Esophagus squamous epithelium (tissue), 5 donors: ENCODE measurements at regions not wholly inside any gene's neighbourhood (a gene's known extent, or its start where the extent isn't known, plus 50 kb on each side); places are given as distances from the start of the nearest gene placed in this dataset.

Experiments
- DNase-seq: peaks from one replicate; lab custom pipeline; 2025; lab: John Stamatoyannopoulos, UW
- H3K27ac ChIP-seq, 4 donors: fragments of 200-600 bp; sonication (generic); one replicate each; pipeline ENCODE4 v1.5.1; 2016 to 2019; ENCODE audit warnings: mild to moderate bottlenecking in 1 of 4
- H3K27me3 ChIP-seq, 4 donors: fragments of 200-600 bp; sonication (generic); 1 replicate in 3 of 4; 2 replicates in 1 of 4; pipeline versions ENCODE4 v1.5.1 to v1.6.0; 2017 to 2021; ENCODE audit warnings: antibody characterized with exemption in 1 of 4
- H3K36me3 ChIP-seq, 3 donors: fragments of 200-600 bp; sonication (generic); one replicate each; pipeline ENCODE4 v1.5.1; 2016 to 2019
- H3K4me1 ChIP-seq, 3 donors: fragments of 200-600 bp; sonication (generic); one replicate each; pipeline ENCODE4 v1.5.1; 2017 to 2019
- H3K4me3 ChIP-seq, 4 donors: fragments of 200-600 bp; sonication (generic); 1 replicate in 3 of 4; 2 replicates in 1 of 4; pipeline ENCODE4 v1.5.1; 2016 to 2019; ENCODE audit warnings: mild to moderate bottlenecking in 2 of 4, moderate library complexity in 1 of 4
- H3K9me3 ChIP-seq, 3 donors: fragments of 200-600 bp; sonication (generic); one replicate each; pipeline ENCODE4 v1.5.1; 2016 to 2019
- POLR2A ChIP-seq, 4 donors: fragments of 450-650 bp; IDR thresholded peaks; one replicate each; pipeline ENCODE4 v1.6.1; 2017; ENCODE audit warnings: antibody characterized with exemption in 4 of 4, mild to moderate bottlenecking in 4 of 4, moderate library complexity in 3 of 4
- WGBS, 2 donors: methylation state at CpG; one replicate each; pipeline ENCODE4 v1.1.5; 2018; 5-methylcytosine and 5-hydroxymethylcytosine counted together
- intact Hi-C: fragments of 100-400 bp; cut with DNase I; formaldehyde crosslinking; loops from one replicate; pipeline ENCODE4 v1.15.0; 2022
- TF ChIP-seq, protein P1 (sequence below), 6 experiments: fragments of 450-650 bp in 4 of 6; fragments of 200-600 bp in 2 of 6; sonication (generic) in 2 of 6; IDR thresholded peaks; one replicate each; pipeline ENCODE4 v1.5.1; 2016 to 2019; ENCODE audit warnings: antibody characterized with exemption in 6 of 6, mild to moderate bottlenecking in 4 of 6, moderate library complexity in 4 of 6
- donor health status: DM: yes; HTN: yes; CAD: no.

DNA sequence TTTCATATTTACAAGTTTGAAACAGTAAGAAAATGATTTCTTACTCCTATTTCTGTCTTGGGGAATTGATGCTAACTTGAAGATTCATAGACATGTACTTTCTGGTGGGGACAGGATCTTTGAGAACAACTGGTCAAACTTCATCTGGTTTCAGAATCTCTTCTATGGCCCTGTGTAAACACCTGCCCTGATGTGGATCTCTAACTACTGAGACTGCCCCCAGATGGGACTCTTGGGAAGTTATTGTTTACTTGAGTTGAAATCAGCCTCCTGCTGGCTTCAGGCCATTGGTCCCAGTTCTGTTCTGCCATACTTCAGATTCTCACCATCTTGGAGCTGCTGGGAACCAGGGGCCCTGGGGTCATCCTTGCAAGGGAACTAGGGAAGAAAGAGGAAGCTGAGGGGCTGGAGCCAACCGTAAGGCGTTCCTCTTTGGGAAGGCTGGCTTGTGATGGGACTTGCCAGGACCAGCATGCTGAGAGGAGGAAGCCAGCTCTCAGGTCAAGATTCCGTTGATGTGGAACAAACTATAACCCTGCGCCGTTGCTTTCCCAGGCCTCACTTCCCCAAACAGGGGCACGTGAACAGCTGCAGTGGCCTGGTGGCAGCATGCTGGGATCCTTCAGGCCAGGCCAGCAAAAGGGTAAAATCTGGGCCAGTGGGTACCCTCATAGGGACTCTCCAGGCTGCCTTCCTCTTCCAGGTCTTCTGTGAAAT is 135.5 kb upstream of the CXCR4 start:
- H3K27ac ChIP-seq, result no peak overlapping the region
- no peak overlapping the region for H3K4me3 ChIP-seq
- H3K27me3 ChIP-seq, result no peaks in the 10 kb centered on the region
- DNase-seq, result no peak
- no peaks in the 10 kb centered on the region for H3K36me3 ChIP-seq
- TF ChIP-seq, protein P1, sequence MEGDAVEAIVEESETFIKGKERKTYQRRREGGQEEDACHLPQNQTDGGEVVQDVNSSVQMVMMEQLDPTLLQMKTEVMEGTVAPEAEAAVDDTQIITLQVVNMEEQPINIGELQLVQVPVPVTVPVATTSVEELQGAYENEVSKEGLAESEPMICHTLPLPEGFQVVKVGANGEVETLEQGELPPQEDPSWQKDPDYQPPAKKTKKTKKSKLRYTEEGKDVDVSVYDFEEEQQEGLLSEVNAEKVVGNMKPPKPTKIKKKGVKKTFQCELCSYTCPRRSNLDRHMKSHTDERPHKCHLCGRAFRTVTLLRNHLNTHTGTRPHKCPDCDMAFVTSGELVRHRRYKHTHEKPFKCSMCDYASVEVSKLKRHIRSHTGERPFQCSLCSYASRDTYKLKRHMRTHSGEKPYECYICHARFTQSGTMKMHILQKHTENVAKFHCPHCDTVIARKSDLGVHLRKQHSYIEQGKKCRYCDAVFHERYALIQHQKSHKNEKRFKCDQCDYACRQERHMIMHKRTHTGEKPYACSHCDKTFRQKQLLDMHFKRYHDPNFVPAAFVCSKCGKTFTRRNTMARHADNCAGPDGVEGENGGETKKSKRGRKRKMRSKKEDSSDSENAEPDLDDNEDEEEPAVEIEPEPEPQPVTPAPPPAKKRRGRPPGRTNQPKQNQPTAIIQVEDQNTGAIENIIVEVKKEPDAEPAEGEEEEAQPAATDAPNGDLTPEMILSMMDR (IDR thresholded peaks at IDR 0.05), result no peak
- no peak for TF ChIP-seq POLR2A (IDR thresholded peaks at IDR 0.05)
- 87% methylated on average over 6 of the region's 6 CpGs; no CpG with 5 or more reads in 1 of the 2 donors for WGBS, 2 donors
- peaks cover 0 to 3% (median 0%) of the 10 kb centered on the region in 3 donors for H3K4me1 ChIP-seq
- H3K9me3 ChIP-seq, result no peaks in the 10 kb centered on the region
- intact Hi-C loops, result no loop called here

DNA sequence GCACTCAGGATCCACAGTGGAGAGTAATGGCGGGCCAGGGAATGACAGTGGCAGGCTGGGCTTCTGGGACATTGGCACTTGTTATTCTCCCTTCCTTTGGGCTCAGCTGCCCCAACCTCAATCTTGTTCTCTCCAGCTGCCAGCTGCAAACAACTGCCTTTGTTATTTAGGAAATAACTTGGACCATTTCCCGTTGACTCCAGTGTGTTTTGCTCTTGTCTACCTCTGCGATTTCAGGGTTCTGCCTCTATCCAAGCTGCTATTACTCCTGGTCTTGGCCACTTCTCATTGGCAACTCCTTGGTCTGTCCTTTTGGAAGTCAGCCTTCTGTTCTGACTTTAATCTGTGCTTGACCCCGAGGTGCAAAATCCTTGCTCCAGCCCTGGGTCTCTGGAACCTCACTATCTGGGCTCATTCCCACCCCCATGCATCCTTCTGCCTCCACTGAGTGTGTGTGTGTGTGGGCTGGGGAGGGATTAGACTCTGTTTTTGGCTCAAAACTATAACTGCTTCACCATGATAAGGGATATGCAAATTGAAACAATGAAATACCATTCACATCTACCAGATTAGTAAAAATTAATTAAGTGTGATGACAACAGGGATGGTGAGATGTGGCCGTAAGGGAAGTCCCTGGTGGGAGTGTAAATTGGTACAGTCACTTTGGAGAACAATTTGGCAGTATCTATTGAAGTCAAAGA is 134.1 kb upstream of the CXCR4 start:
- H3K4me1 ChIP-seq, result peaks cover 0 to 3% (median 0%) of the 10 kb centered on the region in 3 donors
- whole genome bisulfite sequencing, 2 donors, result 60 to 66% methylated on average over 5 of the region's 5 CpGs
- intact Hi-C loops, result no loop called here
- no peaks in the 10 kb centered on the region for H3K27me3 ChIP-seq
- no peaks in the 10 kb centered on the region for H3K9me3 ChIP-seq
- TF ChIP-seq, protein P1 (IDR thresholded peaks at IDR 0.05), result no peak
- no peak for TF ChIP-seq POLR2A (IDR thresholded peaks at IDR 0.05)
- H3K27ac ChIP-seq, result no peak overlapping the region
- no peak for DNase-seq
- no peak overlapping the region for H3K4me3 ChIP-seq
- H3K36me3 ChIP-seq, result no peaks in the 10 kb centered on the region

DNA sequence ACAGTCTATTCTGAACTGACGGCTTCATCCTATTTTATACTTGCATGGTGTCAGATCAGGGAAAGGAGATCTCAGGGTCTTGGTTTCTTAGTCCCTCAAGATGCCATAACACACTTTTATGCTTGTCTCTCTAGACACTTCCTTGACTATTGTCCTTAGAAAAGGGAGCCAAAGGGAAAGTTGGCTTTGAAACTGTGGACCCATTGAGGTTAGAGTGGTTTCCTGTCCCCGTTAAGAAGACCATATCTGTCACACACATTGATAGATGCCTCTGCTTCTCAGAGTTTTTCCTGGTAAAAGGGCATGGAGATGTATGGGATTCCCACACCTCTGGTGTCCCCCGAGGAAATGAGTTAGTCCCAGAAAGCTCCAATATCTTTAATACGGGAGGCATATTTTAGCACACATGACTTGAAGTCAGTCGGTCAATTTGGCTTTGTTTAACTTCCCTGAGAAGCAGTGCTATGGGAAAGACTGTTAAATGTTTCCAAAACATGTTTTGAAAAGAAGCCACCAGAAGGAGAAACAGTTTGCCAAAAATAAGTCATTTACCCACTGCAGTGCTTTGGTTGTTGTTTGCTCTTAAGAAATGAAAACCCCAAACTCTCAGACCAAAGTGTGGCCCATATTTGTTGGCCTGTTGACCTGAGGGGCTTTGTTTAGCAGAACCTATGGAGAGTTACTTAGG is 133.4 kb upstream of the CXCR4 start:
- no peak overlapping the region for H3K4me3 ChIP-seq
- no peaks in the 10 kb centered on the region for H3K36me3 ChIP-seq
- 64 to 68% methylated on average over 5 of the region's 5 CpGs for WGBS, 2 donors
- no peak overlapping the region for H3K27ac ChIP-seq
- H3K9me3 ChIP-seq, result no peaks in the 10 kb centered on the region
- no peak for DNase-seq
- TF ChIP-seq POLR2A (IDR thresholded peaks at IDR 0.05), result no peak
- TF ChIP-seq, protein P1 (IDR thresholded peaks at IDR 0.05), result no peak
- peaks cover 0 to 3% (median 2%) of the 10 kb centered on the region in 3 donors for H3K4me1 ChIP-seq
- H3K27me3 ChIP-seq, result no peaks in the 10 kb centered on the region
- intact Hi-C loops, result no loop called here

DNA sequence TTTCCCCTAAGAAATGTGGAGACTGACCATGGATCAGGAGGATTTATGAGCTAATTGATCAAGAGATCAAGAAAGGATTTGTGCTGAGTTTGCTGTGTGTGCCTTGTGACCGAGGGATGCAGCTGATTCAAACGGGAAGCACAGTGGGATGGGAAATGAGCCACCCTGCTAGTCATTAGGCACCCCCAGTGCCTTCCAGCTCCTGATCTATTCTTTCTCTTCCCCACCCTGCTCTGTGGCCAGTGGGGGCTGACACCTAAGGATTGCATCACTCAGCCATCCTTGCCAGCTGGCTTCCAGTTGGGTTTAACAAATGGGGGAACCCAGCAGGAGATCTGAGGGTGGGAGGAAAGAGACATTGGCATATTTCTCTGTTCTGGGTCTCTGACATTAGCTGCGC is 132.2 kb upstream of the CXCR4 start:
- WGBS, 2 donors, result 38 to 52% methylated on average over 3 of the region's 3 CpGs
- Histone ChIP-seq H3K9me3 (no peaks in the 10 kb centered on the region), H3K27ac (no peak overlapping the region), H3K36me3 (no peaks in the 10 kb centered on the region), H3K4me3 (no peak overlapping the region), H3K27me3 (no peaks in the 10 kb centered on the region), H3K4me1 (peaks cover 0 to 9% (median 3%) of the 10 kb centered on the region in 3 donors)
- DNase-seq, result no peak
- intact Hi-C loops, result no loop called here
- TF ChIP-seq, protein P1 (IDR thresholded peaks at IDR 0.05), result no peak
- no peak for TF ChIP-seq POLR2A (IDR thresholded peaks at IDR 0.05)

DNA sequence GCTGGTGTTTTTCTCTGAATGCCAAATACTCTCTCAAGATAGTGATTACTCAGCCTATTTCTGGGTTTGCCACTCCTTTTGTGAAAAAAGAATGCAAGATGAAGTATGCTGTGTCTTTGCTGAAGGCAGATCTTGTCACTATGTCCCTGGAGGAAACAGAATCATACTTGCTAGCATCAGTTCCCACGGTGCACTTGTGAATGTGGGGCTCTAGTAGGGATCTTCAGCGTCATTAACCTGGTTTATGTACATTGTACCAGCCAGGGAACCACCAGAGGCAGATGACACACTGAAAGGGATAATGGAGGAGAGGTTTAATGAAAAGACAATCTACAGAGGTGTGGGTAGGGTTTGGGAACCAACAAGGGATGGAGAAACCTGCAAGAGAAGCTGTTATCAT is 131.0 kb upstream of the CXCR4 start:
- no peaks in the 10 kb centered on the region for H3K27me3 ChIP-seq
- H3K9me3 ChIP-seq, result no peaks in the 10 kb centered on the region
- H3K27ac ChIP-seq, result no peak overlapping the region
- no peaks in the 10 kb centered on the region for H3K36me3 ChIP-seq
- H3K4me3 ChIP-seq, result no peak overlapping the region
- TF ChIP-seq POLR2A (IDR thresholded peaks at IDR 0.05), result no peak
- TF ChIP-seq, protein P1 (IDR thresholded peaks at IDR 0.05), result no peak
- H3K4me1 ChIP-seq, result peaks cover 0 to 9% (median 3%) of the 10 kb centered on the region in 3 donors
- whole genome bisulfite sequencing, 2 donors, result 64 to 76% methylated on average over 2 of the region's 2 CpGs
- intact Hi-C loops, result no loop called here
- no peak for DNase-seq
